Mesenchymal stem cell (in vitro differentiated cells and primary cell): ENCODE measurements at regions not wholly inside any gene's neighbourhood (a gene's known extent, or its start where the extent isn't known, plus 50 kb on each side); places are given as distances from the start of the nearest gene placed in this dataset.
A peak's percentile ranks its signal among the peaks of the same experiment; 100 is the strongest.

Experiments
- DNase-seq: peaks from one replicate; pipeline ENCODE4 v3.0.0-alpha.2; 2013
- H2AFZ ChIP-seq: one replicate; pipeline ENCODE4 v1.6.1; 2013; ENCODE audit warnings: low read depth, mild to moderate bottlenecking, control low read depth, inconsistent platforms, low read length, moderate library complexity
- H2AK5ac ChIP-seq: 2 replicates; pipeline ENCODE4 v1.6.1; 2013; ENCODE audit warnings: low read length, moderate library complexity, mild to moderate bottlenecking, inconsistent platforms; ENCODE audit not compliant: severe bottlenecking
- H2BK120ac ChIP-seq: one replicate; pipeline ENCODE4 v1.6.1; 2013; ENCODE audit warnings: low read depth, mild to moderate bottlenecking, inconsistent platforms, low read length, moderate library complexity
- H2BK12ac ChIP-seq, 2 experiments: one replicate each; pipeline ENCODE4 v1.6.1; 2013; ENCODE audit warnings: inconsistent platforms in 2 of 2, low read length in 2 of 2, mild to moderate bottlenecking in 2 of 2, moderate library complexity in 2 of 2, control low read depth in 1 of 2
- H2BK15ac ChIP-seq: one replicate; pipeline ENCODE4 v1.6.1; 2013; ENCODE audit warnings: mild to moderate bottlenecking, low read depth, inconsistent platforms; ENCODE audit not compliant: poor library complexity, severe bottlenecking
- H2BK5ac ChIP-seq: 2 replicates; pipeline ENCODE4 v1.6.1; 2013; ENCODE audit warnings: low read depth, mild to moderate bottlenecking, low read length, control low read depth, inconsistent platforms; ENCODE audit not compliant: poor library complexity, severe bottlenecking
- H3K14ac ChIP-seq, 2 experiments: one replicate each; pipeline ENCODE4 v1.6.1; 2013; ENCODE audit warnings: inconsistent platforms in 2 of 2, low read length in 2 of 2, control low read depth in 1 of 2, mild to moderate bottlenecking in 1 of 2, moderate library complexity in 1 of 2
- H3K18ac ChIP-seq, 2 experiments: one replicate each; pipeline ENCODE4 v1.6.1; 2013; ENCODE audit warnings: inconsistent platforms in 2 of 2, low read length in 2 of 2, control low read depth in 1 of 2, low read depth in 1 of 2, mild to moderate bottlenecking in 1 of 2
- H3K23ac ChIP-seq, 2 experiments: one replicate each; pipeline ENCODE4 v1.6.1; 2013; ENCODE audit warnings: inconsistent platforms in 2 of 2, low read length in 2 of 2, mild to moderate bottlenecking in 2 of 2, moderate library complexity in 2 of 2, control low read depth in 1 of 2
- H3K27ac ChIP-seq: 2 replicates; pipeline ENCODE4 v1.5.1; 2013; ENCODE audit warnings: mild to moderate bottlenecking, moderate library complexity, low read length, control low read depth, inconsistent platforms; ENCODE audit not compliant: poor library complexity, severe bottlenecking
- H3K27me3 ChIP-seq, 2 experiments: 2 replicates each; pipeline versions ENCODE4 v1.6.1 to v1.7.0; 2013; ENCODE audit warnings: low read length in 2 of 2, mild to moderate bottlenecking in 2 of 2, moderate library complexity in 2 of 2, control low read depth in 1 of 2, inconsistent platforms in 1 of 2; ENCODE audit not compliant: control insufficient read depth in 1 of 2, insufficient read depth in 1 of 2
- H3K36me3 ChIP-seq, 2 experiments: 2 replicates each; pipeline versions ENCODE4 v1.6.1 to v1.7.0; 2013; ENCODE audit warnings: low read length in 2 of 2, control low read depth in 1 of 2, inconsistent platforms in 1 of 2, low read depth in 1 of 2, mild to moderate bottlenecking in 1 of 2; ENCODE audit not compliant: insufficient read depth in 2 of 2, control insufficient read depth in 1 of 2
- H3K4ac ChIP-seq, 2 experiments: one replicate each; pipeline ENCODE4 v1.6.1; 2013; ENCODE audit warnings: inconsistent platforms in 2 of 2, low read length in 2 of 2, mild to moderate bottlenecking in 2 of 2, moderate library complexity in 2 of 2, control low read depth in 1 of 2, low read depth in 1 of 2
- H3K4me1 ChIP-seq: 2 replicates; pipeline ENCODE4 v1.6.1; 2013; ENCODE audit warnings: low read depth, low read length, control low read depth; ENCODE audit not compliant: control insufficient read depth, insufficient read depth
- H3K4me2 ChIP-seq: 2 replicates; pipeline ENCODE4 v1.6.1; 2013; ENCODE audit warnings: low read length, mild to moderate bottlenecking, inconsistent platforms; ENCODE audit not compliant: poor library complexity, severe bottlenecking
- H3K4me3 ChIP-seq, 2 experiments: 2 replicates each; pipeline versions ENCODE4 v1.5.1 to v1.7.0; 2013; ENCODE audit warnings: low read length in 2 of 2, mild to moderate bottlenecking in 2 of 2, control low read depth in 1 of 2, low read depth in 1 of 2; ENCODE audit not compliant: insufficient read depth in 1 of 2
- H3K79me1 ChIP-seq: replicated peaks from 2 replicates; pipeline ENCODE4 v1.6.1; 2013; ENCODE audit warnings: mild to moderate bottlenecking, control low read depth, low read length, inconsistent platforms; ENCODE audit not compliant: poor library complexity, severe bottlenecking
- H3K9ac ChIP-seq: 2 replicates; pipeline ENCODE4 v1.7.0; 2013; ENCODE audit warnings: mild to moderate bottlenecking, low read length, moderate library complexity
- H3K9me3 ChIP-seq: 2 replicates; pipeline ENCODE4 v1.7.0; 2013; ENCODE audit warnings: mild to moderate bottlenecking, low read length; ENCODE audit not compliant: control insufficient read depth
- H4K8ac ChIP-seq: one replicate; pipeline ENCODE4 v1.6.1; 2013; ENCODE audit warnings: inconsistent platforms, mild to moderate bottlenecking, low read length, moderate library complexity
- H4K91ac ChIP-seq: one replicate; pipeline ENCODE4 v1.6.1; 2013; ENCODE audit warnings: mild to moderate bottlenecking, low read length, inconsistent platforms
- whole genome bisulfite sequencing: methylation state at CpG from one replicate; pipeline ENCODE4 v1.1.7; 2013; ENCODE audit warnings: mixed read lengths; 5-methylcytosine and 5-hydroxymethylcytosine counted together

- H3K27ac ChIP-seq = no peak overlapping the region
- H3K9ac ChIP-seq = no peak overlapping the region
- no peak overlapping the region for H4K8ac ChIP-seq
- DNase-seq = no peak
- no peaks in the 10 kb centered on the region for H3K79me1 ChIP-seq
- H3K23ac ChIP-seq = no peak overlapping the region
- no peak overlapping the region for H2AFZ ChIP-seq
- no peak overlapping the region for H3K4ac ChIP-seq
- no peaks in the 10 kb centered on the region for H3K36me3 ChIP-seq
- no peak overlapping the region for H4K91ac ChIP-seq
- no peaks in the 10 kb centered on the region for H3K27me3 ChIP-seq
- no peak overlapping the region for H2AK5ac ChIP-seq
- no peak overlapping the region for H2BK120ac ChIP-seq
- no peak overlapping the region for H3K4me2 ChIP-seq
- H3K14ac ChIP-seq = no peak overlapping the region
- H3K4me3 ChIP-seq = no peak overlapping the region
- H2BK5ac ChIP-seq = no peak overlapping the region
- H3K4me1 ChIP-seq = no peaks in the 10 kb centered on the region
- no peak overlapping the region for H2BK12ac ChIP-seq
- no peak overlapping the region for H3K18ac ChIP-seq
- H3K9me3 ChIP-seq = no peaks in the 10 kb centered on the region
- 86% methylated on average over 2 of the region's 2 CpGs for WGBS
- H2BK15ac ChIP-seq = no peak overlapping the region
Measured at GRCh38 chr4:78691334-78691754, 84.8 kb upstream of the BMP2K start.

GRCh38 chr4:78691971-78692821 lies 84.0 kb upstream of the BMP2K start:
- Histone ChIP-seq H2BK5ac (no peak overlapping the region), H3K18ac (no peak overlapping the region), H3K36me3 (no peaks in the 10 kb centered on the region), H4K91ac (no peak overlapping the region), H2BK12ac (no peak overlapping the region), H2AFZ (no peak overlapping the region), H3K14ac (no peak overlapping the region), H3K9me3 (no peaks in the 10 kb centered on the region), H3K4me1 (no peaks in the 10 kb centered on the region), H3K4ac (no peak overlapping the region), H2BK15ac (no peak overlapping the region), H3K9ac (no peak overlapping the region), H3K79me1 (no peaks in the 10 kb centered on the region), H3K4me3 (no peak overlapping the region), H3K23ac (no peak overlapping the region), H2BK120ac (no peak overlapping the region), H2AK5ac (no peak overlapping the region), H4K8ac (no peak overlapping the region), H3K4me2 (no peak overlapping the region), H3K27me3 (no peaks in the 10 kb centered on the region), H3K27ac (no peak overlapping the region)
- WGBS = 42% methylated on average over 4 of the region's 4 CpGs
- DNase-seq = peak; percentile 40

- no peak overlapping the region for H3K23ac ChIP-seq
- H2BK15ac ChIP-seq = no peak overlapping the region
- no peak overlapping the region for H2BK5ac ChIP-seq
- no peaks in the 10 kb centered on the region for H3K27me3 ChIP-seq
- H3K27ac ChIP-seq = no peak overlapping the region
- H3K4me2 ChIP-seq = no peak overlapping the region
- no peak for DNase-seq
- peak overlapping the region in 1 of 2 experiments; percentile 77 for H2BK12ac ChIP-seq
- no peak overlapping the region for H3K9ac ChIP-seq
- H3K9me3 ChIP-seq = no peaks in the 10 kb centered on the region
- no peak overlapping the region for H2AFZ ChIP-seq
- H3K4me3 ChIP-seq = no peak overlapping the region
- peak overlapping the region in 1 of 2 experiments; percentile 78 for H3K18ac ChIP-seq
- no peak overlapping the region for H4K91ac ChIP-seq
- H2BK120ac ChIP-seq = no peak overlapping the region
- no peak overlapping the region for H3K14ac ChIP-seq
- no peak overlapping the region for H4K8ac ChIP-seq
- H3K4me1 ChIP-seq = no peaks in the 10 kb centered on the region
- no peaks in the 10 kb centered on the region for H3K36me3 ChIP-seq
- H3K4ac ChIP-seq = peak overlapping the region in 1 of 2 experiments; percentile 2
- 88% methylated on average over 4 of the region's 4 CpGs for WGBS
- no peak overlapping the region for H2AK5ac ChIP-seq
- H3K79me1 ChIP-seq = no peaks in the 10 kb centered on the region
Measured at GRCh38 chr4:78692822-78693170, 83.4 kb upstream of the BMP2K start.

- Histone ChIP-seq H4K8ac (no peak overlapping the region), H3K4ac (no peak overlapping the region), H2BK5ac (no peak overlapping the region), H3K14ac (no peak overlapping the region), H3K9me3 (no peaks in the 10 kb centered on the region), H4K91ac (no peak overlapping the region), H2AFZ (no peak overlapping the region), H3K4me2 (no peak overlapping the region), H3K27ac (no peak overlapping the region), H3K36me3 (no peaks in the 10 kb centered on the region), H2BK15ac (no peak overlapping the region), H3K27me3 (no peaks in the 10 kb centered on the region), H2BK120ac (no peak overlapping the region), H3K79me1 (no peaks in the 10 kb centered on the region), H3K4me1 (no peaks in the 10 kb centered on the region), H3K4me3 (no peak overlapping the region), H3K9ac (no peak overlapping the region), H2AK5ac (no peak overlapping the region), H3K23ac (no peak overlapping the region), H3K18ac (no peak overlapping the region), H2BK12ac (no peak overlapping the region)
- WGBS = 10% methylated on average over 1 of the region's 2 CpGs
- peak; percentile 53 for DNase-seq
Measured at GRCh38 chr4:78693777-78694456, 82.2 kb upstream of the BMP2K start.
